Kidney capillary endothelial cell (primary cell): ENCODE measurements at regions not wholly inside any gene's neighbourhood (a gene's known extent, or its start where the extent isn't known, plus 50 kb on each side); places are given as distances from the start of the nearest gene placed in this dataset.

Source experiments
- DNase-seq: peaks from one replicate; pipeline ENCODE4 v3.0.0-alpha.2; 2018; ENCODE audit warnings: low spot score

- no peak for DNase-seq
Measured at GRCh38 chr2:64704161-64704560, 50.4 kb upstream of the SERTAD2 start.

- no peak for DNase-seq
Measured at GRCh38 chr2:64704996-64705395, 51.3 kb upstream of the SERTAD2 start.

GRCh38 chr2:64707276-64707675 lies 53.6 kb upstream of the SERTAD2 start:
- DNase-seq = no peak

GRCh38 chr2:64708829-64709228 lies 55.1 kb upstream of the SERTAD2 start:
- no peak for DNase-seq

- peak; percentile 84 for DNase-seq
Measured at GRCh38 chr2:64711252-64711800, 57.6 kb upstream of the SERTAD2 start.

GRCh38 chr2:64713686-64714085 lies 60.0 kb upstream of the SERTAD2 start:
- no peak for DNase-seq

- DNase-seq = no peak
Measured at GRCh38 chr2:64716569-64716968, 62.9 kb upstream of the SERTAD2 start.

- DNase-seq = no peak
Measured at GRCh38 chr2:64718250-64718885, 64.7 kb upstream of the SERTAD2 start.

- no peak for DNase-seq
Measured at GRCh38 chr2:64720535-64721319, 67.0 kb upstream of the SERTAD2 start.

GRCh38 chr2:64721320-64721623 lies 67.6 kb upstream of the SERTAD2 start:
- no peak for DNase-seq

- DNase-seq = no peak
Measured at GRCh38 chr2:64722291-64723044, 68.8 kb upstream of the SERTAD2 start.

- DNase-seq = no peak
Measured at GRCh38 chr2:64727013-64727767, 73.5 kb upstream of the SERTAD2 start.

- DNase-seq = no peak
Measured at GRCh38 chr2:64727843-64728463, 74.2 kb upstream of the SERTAD2 start.

- DNase-seq = no peak
Measured at GRCh38 chr2:64730551-64731262, 77.0 kb upstream of the SERTAD2 start.

GRCh38 chr2:64731263-64731643 lies 77.5 kb upstream of the SERTAD2 start:
- no peak for DNase-seq

- DNase-seq = no peak
Measured at GRCh38 chr2:64731746-64732145, 78.0 kb upstream of the SERTAD2 start.

- no peak for DNase-seq
Measured at GRCh38 chr2:64732146-64732545, 78.4 kb upstream of the SERTAD2 start.

- no peak for DNase-seq
Measured at GRCh38 chr2:64735504-64735903, 81.8 kb upstream of the SERTAD2 start.

- no peak for DNase-seq
Measured at GRCh38 chr2:64737547-64737946, 83.8 kb upstream of the SERTAD2 start.

GRCh38 chr2:64738026-64738425 lies 84.3 kb upstream of the SERTAD2 start:
- DNase-seq = no peak

GRCh38 chr2:64742678-64743077 lies 89.0 kb upstream of the SERTAD2 start:
- DNase-seq = no peak
